GM21737 (cell line): ENCODE measurements at regions not wholly inside any gene's neighbourhood (a gene's known extent, or its start where the extent isn't known, plus 50 kb on each side); places are given as distances from the start of the nearest gene placed in this dataset.

ENCODE experiments used
- ATAC-seq: cut with Tn5 transposase; IDR thresholded peaks from one replicate; pipeline ENCODE4 v1.9.1; 2021; ENCODE audit warnings: mild to moderate bottlenecking, moderate library complexity; ENCODE audit not compliant: unreplicated experiment

DNA sequence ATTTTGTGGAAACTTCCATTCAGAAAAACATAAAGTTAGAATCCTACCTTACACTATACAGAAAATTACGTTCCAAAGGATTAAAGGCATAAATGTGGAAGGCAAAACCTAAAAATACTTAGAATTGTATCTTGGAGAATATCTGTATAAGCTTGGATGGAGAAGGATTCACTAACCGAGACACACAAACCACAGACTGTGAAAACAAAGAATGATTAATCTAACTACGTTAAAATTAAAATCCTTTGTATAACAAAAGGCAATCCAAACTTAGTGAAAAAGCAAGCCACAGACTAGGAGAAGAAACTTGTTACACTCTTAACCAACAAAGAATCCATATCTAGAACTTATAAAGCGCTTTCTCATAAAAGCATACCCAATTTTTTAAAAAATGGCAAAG, 678.8 kb downstream of the INHBA start:
- ATAC-seq, result no peak

- no peak for ATAC-seq
These were observed 682.8 kb downstream of the INHBA start for GRCh38 chr7:41020056-41020455.

- ATAC-seq, result no peak
These were observed 689.8 kb downstream of the INHBA start for GRCh38 chr7:41013117-41013516.

GRCh38 chr7:41012041-41012440, 690.8 kb downstream of the INHBA start:
- ATAC-seq, result no peak

DNA sequence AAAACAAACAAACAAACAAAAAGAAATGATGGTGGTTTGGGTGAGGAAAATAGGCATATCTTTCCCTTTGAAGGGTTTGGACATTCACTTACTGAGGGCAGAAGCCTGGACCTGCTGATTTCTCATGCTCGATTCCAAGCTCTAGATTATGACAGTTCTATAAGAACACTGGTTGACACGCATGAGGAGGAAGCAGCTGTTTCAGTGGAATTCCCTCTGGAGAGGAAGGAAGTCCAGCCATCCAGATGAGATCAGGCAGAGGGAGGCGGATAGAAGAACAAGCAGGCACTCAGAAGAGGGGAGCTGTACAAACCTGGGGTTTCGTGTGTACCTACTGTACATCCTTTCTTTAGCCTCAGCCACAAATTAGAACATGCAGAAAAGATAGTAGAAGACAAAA, 691.9 kb downstream of the INHBA start:
- no peak for ATAC-seq

- no peak for ATAC-seq
These were observed 692.5 kb downstream of the INHBA start for GRCh38 chr7:41010418-41010817.

DNA sequence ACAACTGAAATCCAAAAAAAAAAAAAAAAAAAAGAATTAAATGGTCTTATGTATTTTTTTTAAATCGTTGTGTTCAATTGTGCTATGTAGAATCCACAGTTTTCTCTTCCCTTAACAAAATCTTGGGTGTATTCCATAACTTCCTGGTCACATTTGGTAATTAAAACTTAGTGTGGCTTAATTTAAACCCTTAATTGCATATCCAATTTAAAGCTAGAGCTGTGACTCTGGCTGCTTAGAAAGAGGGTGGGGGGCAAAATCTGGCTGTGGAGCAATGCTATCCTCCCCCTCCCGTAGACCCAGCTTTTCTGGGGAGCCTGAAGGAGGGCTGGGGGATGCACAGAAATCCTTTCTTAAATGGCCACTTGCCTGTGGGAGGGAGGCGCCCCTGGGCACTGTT, 695.1 kb downstream of the INHBA start:
- no peak for ATAC-seq

DNA sequence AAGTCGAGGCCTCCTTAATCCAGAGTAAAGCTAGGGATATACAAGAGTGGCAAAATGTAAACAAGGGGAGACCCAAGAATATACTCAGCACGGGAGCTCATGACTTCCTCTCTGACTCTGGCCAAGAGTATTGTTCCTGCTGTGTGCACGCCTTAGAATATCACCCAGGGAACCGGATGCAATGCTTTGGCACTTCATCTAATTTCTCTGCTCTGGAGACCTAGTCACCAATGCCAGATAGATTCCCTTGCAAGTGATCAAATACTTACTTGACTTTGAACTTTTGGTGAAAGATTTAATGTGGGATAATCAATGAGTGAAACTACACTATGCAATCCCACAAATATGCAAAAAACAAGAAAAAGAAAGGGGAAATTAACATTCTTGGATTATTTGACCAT, 695.5 kb downstream of the INHBA start:
- no peak for ATAC-seq

DNA sequence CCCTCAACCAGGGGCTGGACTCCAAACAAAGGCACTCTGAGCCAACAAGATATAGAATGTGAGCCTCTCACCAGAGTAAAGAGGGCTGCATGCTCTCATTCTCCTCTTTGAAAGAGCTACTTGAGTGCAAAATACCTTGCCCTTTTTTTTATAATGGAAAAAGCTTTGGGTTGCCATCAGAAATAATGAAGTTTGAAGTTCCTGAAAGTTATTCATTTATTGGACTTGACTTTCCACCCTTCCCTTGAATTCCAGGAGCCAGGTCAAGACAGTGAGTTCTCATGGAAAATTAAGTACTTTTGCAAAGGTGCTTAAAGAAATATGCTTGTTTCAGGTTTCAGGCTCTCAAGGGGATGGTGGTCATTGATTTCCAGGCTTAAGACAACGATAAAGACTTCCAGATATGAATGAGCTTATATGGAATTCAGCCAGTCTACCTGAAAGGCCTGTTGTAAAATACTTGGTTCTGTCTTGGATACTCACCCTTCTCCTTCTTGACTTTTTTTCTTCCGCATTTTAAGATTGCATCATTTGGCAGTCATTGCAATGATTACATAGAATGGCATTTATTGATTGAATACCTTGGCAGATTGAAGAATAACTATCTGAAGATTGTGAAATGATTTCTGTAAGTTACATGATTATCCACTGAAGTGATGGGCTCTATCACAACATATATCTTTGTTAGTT, 696.4 kb downstream of the INHBA start:
- ATAC-seq, result no peak

- no peak for ATAC-seq
These were observed 697.5 kb downstream of the INHBA start for GRCh38 chr7:41005374-41005901.

DNA sequence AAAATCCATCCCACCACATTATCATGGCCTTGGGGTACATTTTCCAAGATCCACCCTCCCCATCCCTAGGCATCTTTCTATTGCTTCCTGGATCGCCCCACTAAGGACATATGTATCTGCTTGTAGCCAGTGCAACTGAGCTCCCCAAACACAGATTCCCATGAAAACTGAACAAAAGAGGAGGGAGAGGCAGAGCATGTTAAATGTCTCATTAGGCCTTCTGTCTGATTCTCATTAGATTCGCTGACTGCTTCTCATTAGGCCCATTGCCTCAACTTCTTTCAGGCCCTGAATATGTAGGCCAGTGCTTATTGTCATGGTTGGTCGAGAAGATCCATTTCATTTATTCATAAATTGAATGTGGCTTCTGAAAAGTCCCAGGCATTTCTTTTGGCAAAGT, 698.9 kb downstream of the INHBA start:
- no peak for ATAC-seq

DNA sequence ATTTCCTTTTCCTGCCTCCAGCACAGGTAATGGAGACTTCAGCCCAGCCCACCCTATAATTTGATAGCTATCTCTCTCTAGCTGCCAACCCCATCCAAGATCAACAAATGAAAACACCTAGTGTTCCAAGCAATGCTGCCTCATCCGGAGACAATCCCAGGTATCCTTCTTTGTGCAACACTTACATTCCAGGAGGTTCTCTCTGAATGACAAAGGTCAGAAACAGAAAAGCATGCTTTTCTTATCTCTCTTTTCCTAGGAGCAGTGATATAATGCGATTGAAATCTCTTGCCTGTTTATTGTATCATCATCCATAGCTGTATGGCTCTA, 699.3 kb downstream of the INHBA start:
- no peak for ATAC-seq

GRCh38 chr7:41002741-41003610, 699.9 kb downstream of the INHBA start:
- ATAC-seq, result no peak

DNA sequence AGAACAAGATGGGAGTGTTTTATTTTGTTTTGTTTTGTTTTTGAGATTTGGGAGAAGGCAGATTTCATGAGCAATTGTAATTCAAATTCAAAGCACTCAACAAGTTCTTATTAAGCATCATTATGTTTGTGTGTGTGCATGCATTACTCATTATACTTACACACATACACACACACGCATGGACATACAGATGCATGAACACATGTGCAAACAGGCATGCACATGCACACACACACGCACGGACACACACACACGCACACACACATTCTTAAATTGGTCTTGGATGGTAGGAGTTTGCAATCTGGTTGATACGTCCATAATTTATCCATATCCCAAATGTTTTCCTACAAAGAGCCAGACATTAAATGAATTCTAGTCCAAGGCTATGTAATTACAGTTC, 702.8 kb downstream of the INHBA start:
- no peak for ATAC-seq

DNA sequence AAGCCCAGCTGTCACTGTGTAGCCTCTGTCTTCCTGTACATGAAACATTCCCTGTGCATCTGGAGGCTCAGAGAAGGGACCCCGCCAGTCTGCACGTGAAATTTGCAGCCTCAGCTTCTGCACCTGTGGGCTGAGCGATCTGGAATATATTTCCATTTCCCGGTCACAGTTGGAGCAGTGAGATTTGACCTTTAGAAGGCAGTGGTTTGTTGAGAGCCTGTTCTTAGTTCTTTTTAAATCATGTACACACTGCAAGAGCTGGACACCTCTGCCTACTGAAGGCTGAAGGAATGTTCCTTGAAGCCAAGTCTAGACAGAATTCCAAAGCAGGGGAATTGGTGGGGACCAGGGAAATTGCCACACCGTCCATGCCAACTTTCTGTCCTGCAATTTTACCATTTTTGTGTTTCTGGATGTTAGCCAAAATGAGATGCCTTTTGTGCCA, 706.6 kb downstream of the INHBA start:
- ATAC-seq, result no peak

DNA sequence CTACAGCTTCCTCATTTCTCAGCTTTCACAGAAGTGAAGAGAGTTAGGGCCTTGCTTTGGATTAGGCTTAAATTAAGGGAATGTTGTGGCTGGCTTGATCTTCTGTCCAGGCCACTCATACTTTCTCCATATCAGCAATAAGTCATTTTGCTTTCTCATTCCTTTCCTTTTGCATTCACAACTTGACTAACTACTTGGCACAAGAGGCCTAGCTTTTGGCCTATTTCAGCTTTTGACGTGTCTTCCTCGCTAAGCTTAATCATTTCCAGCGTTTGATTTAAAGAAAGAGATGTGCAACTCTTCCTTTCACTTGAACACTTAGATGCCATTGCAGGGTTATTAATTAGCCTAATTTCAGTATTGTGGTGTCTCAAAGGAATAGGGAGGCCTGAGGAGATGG, 712.0 kb downstream of the INHBA start:
- no peak for ATAC-seq

- ATAC-seq, result no peak
These were observed 715.3 kb downstream of the INHBA start for GRCh38 chr7:40987571-40987970.

GRCh38 chr7:40986351-40986873, 716.5 kb downstream of the INHBA start:
- no peak for ATAC-seq

- ATAC-seq, result no peak
These were observed 719.8 kb downstream of the INHBA start for GRCh38 chr7:40983111-40983510.

DNA sequence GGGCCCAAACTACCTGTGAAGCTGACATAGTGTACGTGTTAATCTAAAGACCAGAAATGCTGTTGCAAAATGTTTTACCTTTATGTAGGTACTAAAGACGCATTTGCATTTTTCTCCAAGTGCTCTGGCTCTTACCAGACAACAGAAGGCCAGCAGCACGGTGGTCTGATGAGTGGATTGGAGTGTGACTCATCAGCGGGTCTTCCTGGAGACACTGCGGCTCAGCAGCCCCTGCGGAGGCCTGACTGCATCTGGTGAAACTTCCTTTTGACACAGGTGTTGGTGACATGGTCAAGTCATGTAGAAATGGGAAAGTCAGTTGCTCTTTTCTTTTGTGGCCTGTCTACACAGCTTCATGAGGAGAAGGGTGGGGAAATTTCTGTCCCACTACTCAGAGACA, 723.6 kb downstream of the INHBA start:
- no peak for ATAC-seq

GRCh38 chr7:40978047-40978446, 724.8 kb downstream of the INHBA start:
- ATAC-seq, result no peak

GRCh38 chr7:40977533-40977932, 725.4 kb downstream of the INHBA start:
- ATAC-seq, result no peak
